HCT116 (cell line): ENCODE measurements at regions not wholly inside any gene's neighbourhood (a gene's known extent, or its start where the extent isn't known, plus 50 kb on each side); places are given as distances from the start of the nearest gene placed in this dataset.

ENCODE experiments used
- ATAC-seq: fragments of 200-7000 bp; cut with Tn5 transposase; 2 replicates; pipeline ENCODE4 v1.9.1; 2020; ENCODE audit warnings: mild to moderate bottlenecking, moderate library complexity
- BruUV-seq: library from RNA; stranded (reverse); fragments of 400-500 nt; replicated peaks from 2 replicates; lab custom pipeline; 2021; lab: Mats Ljungman, UMichigan
- CTCF ChIA-PET: fragments of 300-600 bp; sonication (Branson Sonifier 250); formaldehyde crosslinking; loops from one replicate; lab custom pipeline; 2021; ENCODE audit warnings: antibody characterized with exemption; lab: Charles Lee
- POLR2A ChIA-PET: fragments of 300-600, 350-600 bp; sonication (Branson Sonifier 250); formaldehyde crosslinking; loops from one replicate; lab custom pipeline; 2021; ENCODE audit warnings: antibody characterized with exemption; lab: Charles Lee
- RAD21 ChIA-PET, 2 experiments: fragments of 300-600 bp; sonication (Branson Sonifier 250); formaldehyde crosslinking; loops; one replicate each; lab custom pipeline; 2023; ENCODE audit warnings: low total read pairs in 2 of 2; ENCODE audit not compliant: uncharacterized antibody in 2 of 2, unreplicated experiment in 2 of 2, low non-redundant PET in 1 of 2; lab: Charles Lee
- DNase-seq: peaks from one replicate; pipeline ENCODE4 v3.0.0-alpha.2; 2010; ENCODE audit warnings: low read depth, low spot score
- H2AFZ ChIP-seq: fragments of 200-600 bp; shearing (Covaris generic), sonication (generic); 2 replicates; pipeline ENCODE4 v1.6.1; 2017; ENCODE audit warnings: low read depth, mixed run types, mixed read lengths, antibody characterized with exemption, low read length; ENCODE audit not compliant: poor library complexity, severe bottlenecking
- H3K27ac ChIP-seq: 2 replicates; pipeline ENCODE4 v1.5.1; 2012; ENCODE audit warnings: low read depth, low read length
- H3K27me3 ChIP-seq: fragments of 200-600 bp; sonication (generic); 2 replicates; pipeline ENCODE4 v1.6.1; 2016; ENCODE audit warnings: mixed run types, low read length, mixed read lengths; ENCODE audit not compliant: insufficient read depth
- H3K36me3 ChIP-seq, 2 experiments: fragments of 200-500 bp in 1 of 2; fragments of 200-600 bp in 1 of 2; sonication (Bioruptor generic) in 1 of 2; sonication (generic) in 1 of 2; 2 replicates each; pipeline versions ENCODE4 v1.5.1 to v1.6.1; 2014 to 2016; ENCODE audit warnings: low read length in 2 of 2, inconsistent platforms in 1 of 2, mixed read lengths in 1 of 2, mixed run types in 1 of 2; ENCODE audit not compliant: insufficient read depth in 2 of 2, control insufficient read depth in 1 of 2
- H3K4me1 ChIP-seq, 2 experiments: fragments of 200-600 bp in 1 of 2; sonication (generic) in 1 of 2; 2 replicates each; pipeline versions ENCODE4 v1.5.1 to v1.6.1; 2012 to 2017; ENCODE audit warnings: low read length in 2 of 2, inconsistent platforms in 1 of 2, mild to moderate bottlenecking in 1 of 2, mixed read lengths in 1 of 2, mixed run types in 1 of 2, moderate library complexity in 1 of 2; ENCODE audit not compliant: insufficient read depth in 2 of 2, control insufficient read depth in 1 of 2
- H3K4me2 ChIP-seq: fragments of 200-600 bp; sonication (generic); 2 replicates; pipeline ENCODE4 v1.6.1; 2017; ENCODE audit warnings: mixed run types, low read length, mixed read lengths
- H3K4me3 ChIP-seq, 2 experiments: fragments of 200-600 bp in 1 of 2; sonication (generic) in 1 of 2; replicated peaks in 1 of 2; 2 replicates each; pipeline ENCODE4 v1.5.1; 2011 to 2016; ENCODE audit warnings: low read length in 2 of 2, control low read depth in 1 of 2, low read depth in 1 of 2, mild to moderate bottlenecking in 1 of 2, mixed read lengths in 1 of 2, mixed run types in 1 of 2
- H3K79me2 ChIP-seq: fragments of 200-600 bp; sonication (generic); 2 replicates; pipeline ENCODE4 v1.6.1; 2017; ENCODE audit warnings: mild to moderate bottlenecking, mixed run types, low read length, moderate library complexity, mixed read lengths; ENCODE audit not compliant: insufficient read depth
- H3K9ac ChIP-seq: fragments of 200-600 bp; sonication (generic); 2 replicates; pipeline ENCODE4 v1.6.1; 2016; ENCODE audit warnings: low read length, mixed read lengths
- H3K9me2 ChIP-seq: fragments of 200-600 bp; sonication (generic), shearing (Covaris generic); 2 replicates; pipeline ENCODE4 v1.6.1; 2017; ENCODE audit warnings: mixed run types, mild to moderate bottlenecking, moderate library complexity; ENCODE audit not compliant: insufficient read depth
- H3K9me3 ChIP-seq, 2 experiments: fragments of 200-500 bp in 1 of 2; fragments of 200-600 bp in 1 of 2; sonication (Bioruptor generic) in 1 of 2; sonication (generic) in 1 of 2; 2 replicates each; pipeline ENCODE4 v1.6.1; 2014 to 2017; ENCODE audit warnings: low read length in 2 of 2, mixed read lengths in 2 of 2, inconsistent platforms in 1 of 2, low read depth in 1 of 2, mild to moderate bottlenecking in 1 of 2, mixed run types in 1 of 2, moderate library complexity in 1 of 2; ENCODE audit not compliant: control insufficient read depth in 1 of 2, insufficient read depth in 1 of 2
- H4K20me1 ChIP-seq: fragments of 200-600 bp; sonication (generic), shearing (Covaris generic); 2 replicates; pipeline ENCODE4 v1.6.1; 2017; ENCODE audit warnings: mixed run types, mild to moderate bottlenecking, moderate library complexity; ENCODE audit not compliant: insufficient read depth
- CBX3 ChIP-seq: IDR thresholded peaks from 2 replicates; pipeline ENCODE4 v1.6.1; 2012; ENCODE audit warnings: low read depth
- CEBPB ChIP-seq: IDR thresholded peaks from 2 replicates; pipeline ENCODE4 v1.6.1; 2012; ENCODE audit warnings: low read depth
- EGR1 ChIP-seq: IDR thresholded peaks from 2 replicates; pipeline ENCODE4 v1.6.1; 2012; ENCODE audit warnings: low read depth
- ELF1 ChIP-seq: IDR thresholded peaks from 2 replicates; pipeline ENCODE4 v1.6.1; 2012; ENCODE audit warnings: low read depth, borderline replicate concordance
- EZH2 ChIP-seq: fragments of 200-600 bp; sonication (generic); IDR thresholded peaks from 2 replicates; pipeline ENCODE4 v1.6.1; 2017; ENCODE audit warnings: antibody characterized with exemption, mixed run types
- EZH2phosphoT487 ChIP-seq: fragments of 200-600 bp; IDR thresholded peaks from 2 replicates; pipeline ENCODE4 v1.6.1; 2018; ENCODE audit warnings: antibody characterized with exemption, borderline replicate concordance
- FOSL1 ChIP-seq: IDR thresholded peaks from 2 replicates; pipeline ENCODE4 v1.6.1; 2012; ENCODE audit warnings: low read depth
- JUND ChIP-seq: IDR thresholded peaks from 2 replicates; pipeline ENCODE4 v1.6.1; 2012
- POLR2A ChIP-seq: IDR thresholded peaks from 2 replicates; pipeline ENCODE4 v1.7.0; 2011; ENCODE audit warnings: borderline replicate concordance; ENCODE audit not compliant: insufficient read depth, insufficient read length; ENCODE audit errors: extremely low read depth
- RAD21 ChIP-seq: IDR thresholded peaks from 2 replicates; pipeline ENCODE4 v1.6.1; 2012; ENCODE audit warnings: low read depth, mild to moderate bottlenecking
- SIN3A ChIP-seq: IDR thresholded peaks from 2 replicates; pipeline ENCODE4 v1.6.1; 2012; ENCODE audit warnings: low read depth
- SRF ChIP-seq: IDR thresholded peaks from 2 replicates; pipeline ENCODE4 v1.6.1; 2012; ENCODE audit warnings: low read depth
- TCF7L2 ChIP-seq: IDR thresholded peaks from 2 replicates; pipeline ENCODE4 v1.7.0; 2011; ENCODE audit warnings: borderline replicate concordance, inconsistent platforms; ENCODE audit not compliant: insufficient read depth, insufficient read length; ENCODE audit errors: extremely low read depth
- ZFX ChIP-seq: fragments of 450-650 bp; IDR thresholded peaks from 2 replicates; pipeline ENCODE4 v1.6.1; 2017
- ZNF274 ChIP-seq: fragments of 200-500 bp; sonication (Bioruptor generic); IDR thresholded peaks from 2 replicates; pipeline ENCODE4 v1.6.1; 2014; ENCODE audit warnings: mild to moderate bottlenecking, low read depth, low read length, inconsistent platforms
- intact Hi-C: fragments of 100-400 bp; cut with micrococcal nuclease; formaldehyde crosslinking; loops from 2 replicates; pipeline ENCODE4 v1.10.0; 2022
- TF ChIP-seq, protein P1 (sequence below), 3 experiments: fragments of 200-600 bp in 1 of 3; sonication (generic) in 1 of 3; IDR thresholded peaks in 2 of 3; conservative IDR thresholded peaks in 1 of 3; 2 replicates each; pipeline ENCODE4 v1.5.1; 2012 to 2017; ENCODE audit warnings: low read depth in 2 of 3, low read length in 2 of 3, antibody characterized with exemption in 1 of 3, borderline replicate concordance in 1 of 3, control low read depth in 1 of 3, mild to moderate bottlenecking in 1 of 3, mixed read lengths in 1 of 3, mixed run types in 1 of 3, moderate library complexity in 1 of 3; ENCODE audit not compliant: insufficient read depth in 1 of 3
- TF ChIP-seq, protein P2 (sequence below): IDR thresholded peaks from 2 replicates; pipeline ENCODE4 v1.6.1; 2011; ENCODE audit warnings: mild to moderate bottlenecking, low read length, moderate library complexity; ENCODE audit not compliant: insufficient replicate concordance; ENCODE audit errors: extremely low read depth
- TF ChIP-seq, protein P3 (sequence below): IDR thresholded peaks from 2 replicates; pipeline ENCODE4 v1.6.1; 2012; ENCODE audit warnings: low read depth

DNA sequence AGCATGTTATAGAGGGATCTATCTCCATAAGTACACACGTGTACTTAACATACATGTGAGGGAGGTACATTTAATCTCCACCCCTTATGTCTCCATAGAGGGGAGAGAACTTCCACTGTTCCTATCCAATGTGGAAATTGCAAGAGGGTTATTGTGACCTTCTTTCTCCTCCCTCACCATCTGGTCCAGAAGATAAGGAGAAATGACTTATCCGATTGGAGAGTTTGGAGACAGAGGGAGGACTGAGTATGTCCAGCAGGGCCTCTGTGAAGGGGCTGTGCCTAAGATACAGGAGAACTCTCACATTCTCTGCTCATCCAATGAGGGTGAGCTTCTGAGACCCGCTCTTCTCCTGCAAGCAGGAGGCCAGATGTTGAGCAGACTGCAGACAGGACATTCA, 113.1 kb downstream of the QDPR start (continued):
- TF ChIP-seq, protein P1, sequence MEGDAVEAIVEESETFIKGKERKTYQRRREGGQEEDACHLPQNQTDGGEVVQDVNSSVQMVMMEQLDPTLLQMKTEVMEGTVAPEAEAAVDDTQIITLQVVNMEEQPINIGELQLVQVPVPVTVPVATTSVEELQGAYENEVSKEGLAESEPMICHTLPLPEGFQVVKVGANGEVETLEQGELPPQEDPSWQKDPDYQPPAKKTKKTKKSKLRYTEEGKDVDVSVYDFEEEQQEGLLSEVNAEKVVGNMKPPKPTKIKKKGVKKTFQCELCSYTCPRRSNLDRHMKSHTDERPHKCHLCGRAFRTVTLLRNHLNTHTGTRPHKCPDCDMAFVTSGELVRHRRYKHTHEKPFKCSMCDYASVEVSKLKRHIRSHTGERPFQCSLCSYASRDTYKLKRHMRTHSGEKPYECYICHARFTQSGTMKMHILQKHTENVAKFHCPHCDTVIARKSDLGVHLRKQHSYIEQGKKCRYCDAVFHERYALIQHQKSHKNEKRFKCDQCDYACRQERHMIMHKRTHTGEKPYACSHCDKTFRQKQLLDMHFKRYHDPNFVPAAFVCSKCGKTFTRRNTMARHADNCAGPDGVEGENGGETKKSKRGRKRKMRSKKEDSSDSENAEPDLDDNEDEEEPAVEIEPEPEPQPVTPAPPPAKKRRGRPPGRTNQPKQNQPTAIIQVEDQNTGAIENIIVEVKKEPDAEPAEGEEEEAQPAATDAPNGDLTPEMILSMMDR (IDR thresholded peaks at IDR 0.05 in 2 of 3, conservative IDR thresholded peaks at IDR 0.05 in 1 of 3; ENCODE audit: borderline replicate concordance in 1 of 3, insufficient read depth in 1 of 3, low read depth in 2 of 3, low read length in 2 of 3), result no peak
- no peak for TF ChIP-seq POLR2A
- no peak for TF ChIP-seq JUND
- TF ChIP-seq TCF7L2, result no peak
- TF ChIP-seq SIN3A, result no peak
- no peak for TF ChIP-seq ZFX

DNA sequence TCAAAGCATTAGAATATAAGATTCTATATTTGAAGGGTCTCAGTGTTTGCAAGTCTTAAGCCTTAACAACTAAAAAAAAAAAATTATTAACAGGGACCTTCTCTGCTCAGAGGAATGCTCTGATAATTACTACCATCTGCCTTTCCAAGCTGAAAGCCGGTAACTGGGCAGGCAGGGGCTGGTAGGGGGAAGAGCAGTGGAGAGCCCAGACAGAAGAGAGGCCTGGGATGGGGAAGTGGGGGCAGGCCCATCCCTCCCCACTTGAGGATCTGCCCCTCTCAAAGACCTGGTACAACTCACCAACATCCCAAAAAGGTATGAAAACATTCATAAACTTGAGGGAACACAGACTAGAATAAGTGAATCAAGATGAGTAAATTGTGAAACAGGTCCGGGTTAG, 113.9 kb downstream of the QDPR start:
- H3K9ac ChIP-seq, result no peak overlapping the region
- intact Hi-C loops, result no loop called here
- no peak overlapping the region for H3K4me3 ChIP-seq
- POLR2A ChIA-PET, result no interaction called here
- no peak for TF ChIP-seq EZH2phosphoT487
- no peak for TF ChIP-seq SRF
- TF ChIP-seq ZNF274, result no peak
- no peak for TF ChIP-seq FOSL1
- TF ChIP-seq, protein P2, sequence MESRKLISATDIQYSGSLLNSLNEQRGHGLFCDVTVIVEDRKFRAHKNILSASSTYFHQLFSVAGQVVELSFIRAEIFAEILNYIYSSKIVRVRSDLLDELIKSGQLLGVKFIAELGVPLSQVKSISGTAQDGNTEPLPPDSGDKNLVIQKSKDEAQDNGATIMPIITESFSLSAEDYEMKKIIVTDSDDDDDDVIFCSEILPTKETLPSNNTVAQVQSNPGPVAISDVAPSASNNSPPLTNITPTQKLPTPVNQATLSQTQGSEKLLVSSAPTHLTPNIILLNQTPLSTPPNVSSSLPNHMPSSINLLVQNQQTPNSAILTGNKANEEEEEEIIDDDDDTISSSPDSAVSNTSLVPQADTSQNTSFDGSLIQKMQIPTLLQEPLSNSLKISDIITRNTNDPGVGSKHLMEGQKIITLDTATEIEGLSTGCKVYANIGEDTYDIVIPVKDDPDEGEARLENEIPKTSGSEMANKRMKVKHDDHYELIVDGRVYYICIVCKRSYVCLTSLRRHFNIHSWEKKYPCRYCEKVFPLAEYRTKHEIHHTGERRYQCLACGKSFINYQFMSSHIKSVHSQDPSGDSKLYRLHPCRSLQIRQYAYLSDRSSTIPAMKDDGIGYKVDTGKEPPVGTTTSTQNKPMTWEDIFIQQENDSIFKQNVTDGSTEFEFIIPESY, result no peak
- TF ChIP-seq JUND, result no peak
- no peak for TF ChIP-seq RAD21
- TF ChIP-seq, protein P3, sequence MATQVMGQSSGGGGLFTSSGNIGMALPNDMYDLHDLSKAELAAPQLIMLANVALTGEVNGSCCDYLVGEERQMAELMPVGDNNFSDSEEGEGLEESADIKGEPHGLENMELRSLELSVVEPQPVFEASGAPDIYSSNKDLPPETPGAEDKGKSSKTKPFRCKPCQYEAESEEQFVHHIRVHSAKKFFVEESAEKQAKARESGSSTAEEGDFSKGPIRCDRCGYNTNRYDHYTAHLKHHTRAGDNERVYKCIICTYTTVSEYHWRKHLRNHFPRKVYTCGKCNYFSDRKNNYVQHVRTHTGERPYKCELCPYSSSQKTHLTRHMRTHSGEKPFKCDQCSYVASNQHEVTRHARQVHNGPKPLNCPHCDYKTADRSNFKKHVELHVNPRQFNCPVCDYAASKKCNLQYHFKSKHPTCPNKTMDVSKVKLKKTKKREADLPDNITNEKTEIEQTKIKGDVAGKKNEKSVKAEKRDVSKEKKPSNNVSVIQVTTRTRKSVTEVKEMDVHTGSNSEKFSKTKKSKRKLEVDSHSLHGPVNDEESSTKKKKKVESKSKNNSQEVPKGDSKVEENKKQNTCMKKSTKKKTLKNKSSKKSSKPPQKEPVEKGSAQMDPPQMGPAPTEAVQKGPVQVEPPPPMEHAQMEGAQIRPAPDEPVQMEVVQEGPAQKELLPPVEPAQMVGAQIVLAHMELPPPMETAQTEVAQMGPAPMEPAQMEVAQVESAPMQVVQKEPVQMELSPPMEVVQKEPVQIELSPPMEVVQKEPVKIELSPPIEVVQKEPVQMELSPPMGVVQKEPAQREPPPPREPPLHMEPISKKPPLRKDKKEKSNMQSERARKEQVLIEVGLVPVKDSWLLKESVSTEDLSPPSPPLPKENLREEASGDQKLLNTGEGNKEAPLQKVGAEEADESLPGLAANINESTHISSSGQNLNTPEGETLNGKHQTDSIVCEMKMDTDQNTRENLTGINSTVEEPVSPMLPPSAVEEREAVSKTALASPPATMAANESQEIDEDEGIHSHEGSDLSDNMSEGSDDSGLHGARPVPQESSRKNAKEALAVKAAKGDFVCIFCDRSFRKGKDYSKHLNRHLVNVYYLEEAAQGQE, result no peak
- no peak for TF ChIP-seq ELF1
- TF ChIP-seq EZH2, result no peak
- TF ChIP-seq EGR1, result no peak
- TF ChIP-seq CBX3, result no peak
- TF ChIP-seq CEBPB, result no peak
- no peak for TF ChIP-seq SIN3A
- TF ChIP-seq ZFX, result no peak
- TF ChIP-seq, all 23 proteins: peak for 0
- ChIA-PET CTCF (no interaction called here), RAD21 (no interaction called here)
- H3K36me3 ChIP-seq, result no peaks in the 10 kb centered on the region
- H3K9me2 ChIP-seq, result no peaks in the 10 kb centered on the region
- no peaks in the 10 kb centered on the region for H3K9me3 ChIP-seq
- BruUV-seq, result no TSS peak
- H3K4me2 ChIP-seq, result no peak overlapping the region
- no peak overlapping the region for H2AFZ ChIP-seq
- H3K4me1 ChIP-seq, result no peaks in the 10 kb centered on the region
- DNase-seq (no peak), ATAC-seq (no peak)
- H4K20me1 ChIP-seq, result no peaks in the 10 kb centered on the region
- no peak overlapping the region for H3K27ac ChIP-seq
- no peaks in the 10 kb centered on the region for H3K79me2 ChIP-seq
- H3K27me3 ChIP-seq, result peaks cover 22% of the 10 kb centered on the region
